ENCODE measurements at regions not wholly inside any gene's neighbourhood (a gene's known extent, or its start where the extent isn't known, plus 50 kb on each side); places are given as distances from the start of the nearest gene placed in this dataset.

- TF ChIP-seq YY1 (IDR thresholded peaks at IDR 0.05; ENCODE audit: insufficient read depth, insufficient read length) (no peak), ZNF274 (IDR thresholded peaks at IDR 0.05; ENCODE audit: low read depth, low read length) (no peak), SUZ12 (IDR thresholded peaks at IDR 0.05; ENCODE audit: extremely low read depth, insufficient read depth, insufficient read length) (no peak)
Observed at GRCh38 chr4:123545667-123546572, 149.3 kb downstream of the SPRY1 start.

All from NT2/D1 (cell line).